MM.1S (cell line): ENCODE measurements at regions not wholly inside any gene's neighbourhood (a gene's known extent, or its start where the extent isn't known, plus 50 kb on each side); places are given as distances from the start of the nearest gene placed in this dataset.

Experiments
- EZH2 ChIP-seq: fragments of 300-600 bp; sonication (generic); optimal IDR thresholded peaks from 2 replicates; pipeline ENCODE3; 2017; ENCODE audit warnings: low read depth, mild to moderate bottlenecking, antibody characterized with exemption, low read length, mixed read lengths
- TF ChIP-seq, protein P1 (sequence below): fragments of 300-600 bp; sonication (generic); IDR thresholded peaks from 2 replicates; pipeline ENCODE4 v1.5.1; 2016; ENCODE audit warnings: antibody characterized with exemption, low read length, mixed read lengths

GRCh38 chr4:122978109-122978508 is 55.7 kb upstream of the NUDT6 start:
- no peak for TF ChIP-seq EZH2
- TF ChIP-seq, protein P1, sequence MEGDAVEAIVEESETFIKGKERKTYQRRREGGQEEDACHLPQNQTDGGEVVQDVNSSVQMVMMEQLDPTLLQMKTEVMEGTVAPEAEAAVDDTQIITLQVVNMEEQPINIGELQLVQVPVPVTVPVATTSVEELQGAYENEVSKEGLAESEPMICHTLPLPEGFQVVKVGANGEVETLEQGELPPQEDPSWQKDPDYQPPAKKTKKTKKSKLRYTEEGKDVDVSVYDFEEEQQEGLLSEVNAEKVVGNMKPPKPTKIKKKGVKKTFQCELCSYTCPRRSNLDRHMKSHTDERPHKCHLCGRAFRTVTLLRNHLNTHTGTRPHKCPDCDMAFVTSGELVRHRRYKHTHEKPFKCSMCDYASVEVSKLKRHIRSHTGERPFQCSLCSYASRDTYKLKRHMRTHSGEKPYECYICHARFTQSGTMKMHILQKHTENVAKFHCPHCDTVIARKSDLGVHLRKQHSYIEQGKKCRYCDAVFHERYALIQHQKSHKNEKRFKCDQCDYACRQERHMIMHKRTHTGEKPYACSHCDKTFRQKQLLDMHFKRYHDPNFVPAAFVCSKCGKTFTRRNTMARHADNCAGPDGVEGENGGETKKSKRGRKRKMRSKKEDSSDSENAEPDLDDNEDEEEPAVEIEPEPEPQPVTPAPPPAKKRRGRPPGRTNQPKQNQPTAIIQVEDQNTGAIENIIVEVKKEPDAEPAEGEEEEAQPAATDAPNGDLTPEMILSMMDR, result no peak
